Ovary (tissue), 7 donors: ENCODE measurements at regions not wholly inside any gene's neighbourhood (a gene's known extent, or its start where the extent isn't known, plus 50 kb on each side); places are given as distances from the start of the nearest gene placed in this dataset.

ENCODE experiments used
- DNase-seq, 5 donors: peaks; one replicate each; pipeline ENCODE4 v3.0.0-alpha.2; 2019 to 2020
- H3K27ac ChIP-seq, 2 donors: fragments of 200-600 bp; one replicate each; pipeline versions ENCODE4 v1.5.1 to v1.8.0; 2019 to 2022
- H3K27me3 ChIP-seq: fragments of 200-600 bp; one replicate; pipeline ENCODE4 v1.8.0; 2022
- H3K36me3 ChIP-seq: fragments of 200-600 bp; sonication (generic); one replicate; pipeline ENCODE4 v1.5.1; 2019
- H3K4me1 ChIP-seq: one replicate; pipeline ENCODE4 v1.8.1; 2013; ENCODE audit warnings: mild to moderate bottlenecking, moderate library complexity; ENCODE audit not compliant: insufficient read depth
- H3K4me3 ChIP-seq: fragments of 200-600 bp; sonication (generic); one replicate; pipeline ENCODE4 v1.5.1; 2017
- H3K9me3 ChIP-seq, 2 donors: fragments of 200-600 bp in 1 of 2; sonication (generic) in 1 of 2; one replicate each; pipeline versions ENCODE4 v1.5.1 to v1.8.1; 2013 to 2019; ENCODE audit warnings: mild to moderate bottlenecking in 1 of 2, moderate library complexity in 1 of 2
- EP300 ChIP-seq: sonication (generic); formaldehyde crosslinking; IDR thresholded peaks from one replicate; pipeline ENCODE4 v1.6.1; 2017; ENCODE audit warnings: antibody characterized with exemption
- POLR2A ChIP-seq: fragments of 450-650 bp; IDR thresholded peaks from one replicate; pipeline ENCODE4 v1.6.1; 2017; ENCODE audit warnings: antibody characterized with exemption, mild to moderate bottlenecking, moderate library complexity
- WGBS, 3 donors: extraction: QIAGEN DNeasy Blood & Tissue Kit in 1 of 3; methylation state at CpG; one replicate each; pipeline versions ENCODE4 v1.1.5 to v1.1.7; 2013 to 2017; 5-methylcytosine and 5-hydroxymethylcytosine counted together
- intact Hi-C, 4 donors: fragments of 100-400 bp; cut with DNase I; formaldehyde crosslinking; loops; one replicate each; pipeline versions ENCODE4 v1.11.0 to v1.15.1; 2022 to 2023
- TF ChIP-seq, protein P1 (sequence below), 3 donors: fragments of 450-650 bp in 2 of 3; fragments of 200-600 bp in 1 of 3; IDR thresholded peaks; one replicate each; pipeline versions ENCODE4 v1.5.1 to v1.8.0; 2016 to 2022; ENCODE audit warnings: antibody characterized with exemption in 3 of 3, mild to moderate bottlenecking in 1 of 3
- donor health status: DM: no; HTN: no; CAD: no; lungs with moderate emphysema.
- donor health status: DM: no; HTN: no; CAD: no.
- donor health status: Bipolar disorder and iron deficiency.
- donor health status: DM: no; HTN: no; CAD: no.
- donor health status: DM: yes; HTN: yes; CAD: no.

DNA sequence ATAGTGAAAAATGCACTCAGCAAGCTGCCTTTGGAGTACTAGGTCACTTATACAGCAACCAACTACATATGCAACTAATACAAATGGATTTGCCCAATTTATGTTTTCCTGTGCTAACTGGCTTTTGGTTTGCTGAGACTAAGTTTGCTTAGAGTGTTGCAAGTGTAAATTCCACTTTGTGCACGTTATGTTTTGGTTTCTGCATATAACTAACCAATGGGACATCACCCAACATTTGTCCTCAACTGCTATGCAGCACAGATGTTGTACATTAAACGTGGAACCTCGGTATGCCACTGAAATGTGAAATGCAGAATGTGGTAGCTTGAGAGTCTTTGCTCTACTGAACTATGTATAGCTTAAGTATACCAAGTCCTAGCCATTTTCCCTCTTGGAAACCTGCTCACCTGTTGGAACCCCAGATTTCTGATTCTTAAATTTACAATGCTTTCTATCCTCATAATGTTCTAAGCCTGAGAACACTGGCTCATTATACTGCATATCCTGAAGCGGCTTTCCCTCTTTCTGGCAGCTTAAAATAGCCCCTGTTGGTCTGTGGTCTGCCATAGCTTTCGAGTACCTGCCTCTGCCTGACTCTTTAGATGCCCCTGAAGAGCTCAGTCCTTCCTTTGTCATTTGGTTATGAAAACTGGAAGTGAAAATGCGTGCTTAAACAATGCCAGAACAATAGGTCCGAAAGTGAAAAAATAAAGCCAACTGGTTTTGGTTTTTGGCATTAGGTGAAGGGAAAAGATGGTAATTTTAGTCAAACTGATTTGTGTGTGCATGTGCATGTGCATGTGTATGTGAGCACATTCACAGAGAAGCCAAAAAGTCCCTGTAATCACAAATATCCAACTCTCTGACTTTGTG lies 158.0 kb downstream of the SH2D1A start:
- DNase-seq = no peak
- TF ChIP-seq EP300 (no peak), POLR2A (no peak)
- TF ChIP-seq, protein P1, sequence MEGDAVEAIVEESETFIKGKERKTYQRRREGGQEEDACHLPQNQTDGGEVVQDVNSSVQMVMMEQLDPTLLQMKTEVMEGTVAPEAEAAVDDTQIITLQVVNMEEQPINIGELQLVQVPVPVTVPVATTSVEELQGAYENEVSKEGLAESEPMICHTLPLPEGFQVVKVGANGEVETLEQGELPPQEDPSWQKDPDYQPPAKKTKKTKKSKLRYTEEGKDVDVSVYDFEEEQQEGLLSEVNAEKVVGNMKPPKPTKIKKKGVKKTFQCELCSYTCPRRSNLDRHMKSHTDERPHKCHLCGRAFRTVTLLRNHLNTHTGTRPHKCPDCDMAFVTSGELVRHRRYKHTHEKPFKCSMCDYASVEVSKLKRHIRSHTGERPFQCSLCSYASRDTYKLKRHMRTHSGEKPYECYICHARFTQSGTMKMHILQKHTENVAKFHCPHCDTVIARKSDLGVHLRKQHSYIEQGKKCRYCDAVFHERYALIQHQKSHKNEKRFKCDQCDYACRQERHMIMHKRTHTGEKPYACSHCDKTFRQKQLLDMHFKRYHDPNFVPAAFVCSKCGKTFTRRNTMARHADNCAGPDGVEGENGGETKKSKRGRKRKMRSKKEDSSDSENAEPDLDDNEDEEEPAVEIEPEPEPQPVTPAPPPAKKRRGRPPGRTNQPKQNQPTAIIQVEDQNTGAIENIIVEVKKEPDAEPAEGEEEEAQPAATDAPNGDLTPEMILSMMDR (IDR thresholded peaks at IDR 0.05) = no peak
- WGBS, 3 donors = 44 to 58% (median 50%) methylated on average over 7 of the region's 7 CpGs
- intact Hi-C loops = no loop called here
- Histone ChIP-seq H3K27ac (no peak overlapping the region), H3K4me1 (no peaks in the 10 kb centered on the region), H3K9me3 (no peaks in the 10 kb centered on the region), H3K4me3 (no peak overlapping the region), H3K36me3 (no peaks in the 10 kb centered on the region), H3K27me3 (no peaks in the 10 kb centered on the region)

DNA sequence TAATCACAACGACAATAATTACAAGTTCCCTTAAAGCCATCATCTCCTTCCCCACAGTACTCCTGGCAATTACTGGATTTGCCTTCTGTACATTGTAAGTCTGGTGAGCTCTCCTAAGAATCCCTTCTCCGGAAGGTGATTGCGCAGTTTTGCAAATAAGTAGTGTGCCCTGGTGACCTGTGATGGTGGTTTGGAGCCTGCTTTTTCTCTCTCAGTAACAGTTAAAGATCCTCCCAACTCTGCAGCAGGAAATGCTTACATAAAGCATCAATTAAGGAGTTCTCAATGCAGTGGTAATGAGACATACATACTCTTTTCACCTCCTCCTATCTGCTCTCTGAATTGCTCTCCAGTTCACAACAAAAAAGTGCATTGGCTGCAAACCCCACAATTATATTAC lies 159.7 kb downstream of the SH2D1A start:
- DNase-seq = no peak
- intact Hi-C loops = no loop called here
- no peaks in the 10 kb centered on the region for H3K4me1 ChIP-seq
- H3K27ac ChIP-seq = no peak overlapping the region
- no peak overlapping the region for H3K4me3 ChIP-seq
- no peak for TF ChIP-seq EP300
- H3K27me3 ChIP-seq = no peaks in the 10 kb centered on the region
- H3K9me3 ChIP-seq = no peaks in the 10 kb centered on the region
- 70 to 78% (median 73%) methylated on average over 3 of the region's 3 CpGs for WGBS, 3 donors
- H3K36me3 ChIP-seq = no peaks in the 10 kb centered on the region

DNA sequence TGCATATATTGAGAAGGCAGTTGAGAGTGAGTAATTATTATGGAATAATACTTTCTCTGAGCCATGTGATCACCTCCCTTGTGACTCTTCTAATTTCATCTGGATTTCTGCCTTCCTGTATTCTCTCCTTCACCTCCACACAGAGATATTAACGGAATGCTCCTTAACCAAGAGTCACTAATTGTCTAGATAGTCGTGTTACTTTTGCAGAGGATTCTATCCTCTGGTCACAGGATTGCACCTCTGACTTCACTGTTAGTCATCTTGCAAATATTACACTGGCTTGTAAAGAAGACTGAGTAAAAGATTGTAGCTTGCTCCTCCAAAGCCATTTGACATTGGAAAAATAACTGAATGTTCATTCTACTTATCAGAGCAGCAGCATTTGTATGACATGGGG lies 160.9 kb downstream of the SH2D1A start:
- 54 to 71% (median 60%) methylated on average over 2 of the region's 2 CpGs for WGBS, 3 donors
- DNase-seq = no peak
- no peaks in the 10 kb centered on the region for H3K27me3 ChIP-seq
- H3K4me3 ChIP-seq = no peak overlapping the region
- TF ChIP-seq, protein P1 (IDR thresholded peaks at IDR 0.05) = no peak
- TF ChIP-seq EP300 (no peak), POLR2A (no peak)
- H3K4me1 ChIP-seq = no peaks in the 10 kb centered on the region
- intact Hi-C loops = no loop called here
- H3K9me3 ChIP-seq = no peaks in the 10 kb centered on the region
- H3K27ac ChIP-seq = no peak overlapping the region
- no peaks in the 10 kb centered on the region for H3K36me3 ChIP-seq

DNA sequence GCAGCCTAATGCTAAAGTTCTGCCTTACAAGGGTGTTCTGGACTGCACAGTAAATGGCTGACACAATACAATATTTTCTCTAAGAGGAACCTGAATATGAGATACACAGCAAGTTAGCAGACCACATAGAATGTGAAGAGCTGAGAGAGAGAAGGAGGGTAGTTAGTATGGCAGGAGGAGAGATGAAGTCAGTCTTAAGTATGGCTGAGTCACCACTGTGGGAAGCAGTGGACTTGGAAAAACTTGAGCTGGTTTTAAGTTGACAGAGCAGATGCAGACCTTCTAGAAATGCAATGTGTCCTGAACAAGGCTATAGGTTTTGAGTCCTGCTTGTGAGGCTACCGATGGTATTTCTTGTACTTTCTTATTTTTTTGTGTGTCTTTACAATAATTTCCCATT lies 172.5 kb downstream of the SH2D1A start:
- 66 to 82% (median 74%) methylated on average over 1 of the region's 1 CpG for WGBS, 3 donors
- TF ChIP-seq, protein P1 (IDR thresholded peaks at IDR 0.05) = no peak
- TF ChIP-seq EP300 (no peak), POLR2A (no peak)

DNA sequence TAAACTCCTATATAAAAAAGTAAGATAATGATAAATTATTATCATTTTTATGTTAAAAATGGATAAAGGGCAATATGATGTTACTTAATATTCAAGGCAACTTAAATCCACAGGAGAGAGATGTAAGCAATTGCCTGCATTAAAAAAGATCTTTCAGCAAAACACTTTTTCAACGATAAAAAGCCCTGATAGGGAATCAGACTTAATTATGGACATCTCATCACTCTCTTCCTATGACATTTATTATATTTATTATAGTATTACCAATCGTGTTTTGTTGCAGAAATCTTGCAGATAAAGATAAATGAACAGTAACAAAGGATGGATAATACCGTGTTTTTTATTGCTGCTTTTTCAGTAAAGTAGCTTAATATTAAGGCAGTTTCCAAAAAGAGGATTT lies 178.5 kb downstream of the SH2D1A start:
- Histone ChIP-seq H3K4me3 (no peak overlapping the region), H3K27ac (no peak overlapping the region), H3K9me3 (no peaks in the 10 kb centered on the region), H3K36me3 (no peaks in the 10 kb centered on the region), H3K4me1 (no peaks in the 10 kb centered on the region), H3K27me3 (no peaks in the 10 kb centered on the region)
- DNase-seq = no peak
- TF ChIP-seq, protein P1 (IDR thresholded peaks at IDR 0.05) = no peak
- no peak for TF ChIP-seq POLR2A
- no peak for TF ChIP-seq EP300
- intact Hi-C loops = no loop called here
- WGBS, 3 donors = 48 to 65% (median 59%) methylated on average over 3 of the region's 3 CpGs

More for the DNA sequence above, 172.5 kb downstream of the SH2D1A start:
- Histone ChIP-seq H3K27me3 (no peaks in the 10 kb centered on the region), H3K27ac (no peak overlapping the region), H3K4me3 (no peak overlapping the region), H3K36me3 (no peaks in the 10 kb centered on the region), H3K9me3 (no peaks in the 10 kb centered on the region), H3K4me1 (no peaks in the 10 kb centered on the region)
- intact Hi-C loops = no loop called here
- DNase-seq = no peak
